ENCODE measurements at regions not wholly inside any gene's neighbourhood (a gene's known extent, or its start where the extent isn't known, plus 50 kb on each side); places are given as distances from the start of the nearest gene placed in this dataset.
"Not testable (repeated sequence)": the region's sequence is repeated elsewhere in the genome, so short reads cannot be mapped to it uniquely, and the experiment has no call there.

- no peak overlapping the region for H2AFZ ChIP-seq (ENCODE audit: low read length)
- no peaks in the 10 kb centered on the region for H3K9me2 ChIP-seq (ENCODE audit: low read depth, low read length)
- H3K4me1 ChIP-seq (ENCODE audit: insufficient read depth, low read length, severe bottlenecking): no peaks in the 10 kb centered on the region
- H3K9ac ChIP-seq (ENCODE audit: low read length): no peak overlapping the region
- H3K79me2 ChIP-seq (ENCODE audit: insufficient read depth, low read length): no peaks in the 10 kb centered on the region
- no peak overlapping the region for H3K4me2 ChIP-seq (ENCODE audit: low read length)
- no peaks in the 10 kb centered on the region for H3K9me3 ChIP-seq (ENCODE audit: low read length)
- no peaks in the 10 kb centered on the region for H3F3A ChIP-seq (ENCODE audit: insufficient read depth, low read length)
- TF ChIP-seq EZH2 (IDR thresholded peaks at IDR 0.05; ENCODE audit: borderline replicate concordance, low read length): no peak
- TF ChIP-seq CTCF (IDR thresholded peaks at IDR 0.05; ENCODE audit: low read length): no peak
- no peak overlapping the region for H3K4me3 ChIP-seq (ENCODE audit: low read depth, low read length, poor library complexity, severe bottlenecking)
- H3K27me3 ChIP-seq (ENCODE audit: insufficient read depth, low read length): no peaks in the 10 kb centered on the region
- H3K36me3 ChIP-seq (ENCODE audit: insufficient read depth, low read length): no peaks in the 10 kb centered on the region
- H4K20me1 ChIP-seq (ENCODE audit: insufficient read depth, low read length): no peaks in the 10 kb centered on the region
- no peak overlapping the region for H3K27ac ChIP-seq (ENCODE audit: low read depth, low read length, poor library complexity, severe bottlenecking)
These were observed 330.8 kb downstream of the BTBD3 start for GRCh38 chr20:12248481-12248880.

- not testable (repeated sequence) for H3F3A ChIP-seq (ENCODE audit: insufficient read depth, low read length); H3K9me2 ChIP-seq (ENCODE audit: low read depth, low read length); H4K20me1 ChIP-seq (ENCODE audit: insufficient read depth, low read length); H3K9ac ChIP-seq (ENCODE audit: low read length); H3K4me3 ChIP-seq (ENCODE audit: low read depth, low read length, poor library complexity, severe bottlenecking); H3K4me1 ChIP-seq (ENCODE audit: insufficient read depth, low read length, severe bottlenecking); H3K27me3 ChIP-seq (ENCODE audit: insufficient read depth, low read length); H3K36me3 ChIP-seq (ENCODE audit: insufficient read depth, low read length); H3K9me3 ChIP-seq (ENCODE audit: low read length); H3K4me2 ChIP-seq (ENCODE audit: low read length); H3K27ac ChIP-seq (ENCODE audit: low read depth, low read length, poor library complexity, severe bottlenecking); H2AFZ ChIP-seq (ENCODE audit: low read length); H3K79me2 ChIP-seq (ENCODE audit: insufficient read depth, low read length)
These were observed 333.0 kb downstream of the BTBD3 start for GRCh38 chr20:12250661-12251060.

GRCh38 chr20:12252793-12253192 is 335.1 kb downstream of the BTBD3 start:
- Histone ChIP-seq H3K9me2 (ENCODE audit: low read depth, low read length) (no peaks in the 10 kb centered on the region), H2AFZ (ENCODE audit: low read length) (no peak overlapping the region), H3K9me3 (ENCODE audit: low read length) (no peaks in the 10 kb centered on the region), H3F3A (ENCODE audit: insufficient read depth, low read length) (no peaks in the 10 kb centered on the region), H3K27ac (ENCODE audit: low read depth, low read length, poor library complexity, severe bottlenecking) (no peak overlapping the region), H3K4me2 (ENCODE audit: low read length) (no peak overlapping the region), H3K4me1 (ENCODE audit: insufficient read depth, low read length, severe bottlenecking) (no peaks in the 10 kb centered on the region), H3K4me3 (ENCODE audit: low read depth, low read length, poor library complexity, severe bottlenecking) (no peak overlapping the region), H3K27me3 (ENCODE audit: insufficient read depth, low read length) (no peaks in the 10 kb centered on the region), H3K9ac (ENCODE audit: low read length) (no peak overlapping the region), H3K36me3 (ENCODE audit: insufficient read depth, low read length) (no peaks in the 10 kb centered on the region), H3K79me2 (ENCODE audit: insufficient read depth, low read length) (no peaks in the 10 kb centered on the region), H4K20me1 (ENCODE audit: insufficient read depth, low read length) (no peaks in the 10 kb centered on the region)
- TF ChIP-seq CTCF (IDR thresholded peaks at IDR 0.05; ENCODE audit: low read length): no peak
- no peak for TF ChIP-seq EZH2 (IDR thresholded peaks at IDR 0.05; ENCODE audit: borderline replicate concordance, low read length)

- H3F3A ChIP-seq (ENCODE audit: insufficient read depth, low read length): no peaks in the 10 kb centered on the region
- no peak for TF ChIP-seq EZH2 (IDR thresholded peaks at IDR 0.05; ENCODE audit: borderline replicate concordance, low read length)
- TF ChIP-seq CTCF (IDR thresholded peaks at IDR 0.05; ENCODE audit: low read length): no peak
- H3K9me2 ChIP-seq (ENCODE audit: low read depth, low read length): no peaks in the 10 kb centered on the region
- no peak overlapping the region for H3K9ac ChIP-seq (ENCODE audit: low read length)
- no peaks in the 10 kb centered on the region for H3K27me3 ChIP-seq (ENCODE audit: insufficient read depth, low read length)
- H3K36me3 ChIP-seq (ENCODE audit: insufficient read depth, low read length): no peaks in the 10 kb centered on the region
- H3K27ac ChIP-seq (ENCODE audit: low read depth, low read length, poor library complexity, severe bottlenecking): no peak overlapping the region
- no peak overlapping the region for H3K4me2 ChIP-seq (ENCODE audit: low read length)
- H3K4me1 ChIP-seq (ENCODE audit: insufficient read depth, low read length, severe bottlenecking): no peaks in the 10 kb centered on the region
- no peak overlapping the region for H3K4me3 ChIP-seq (ENCODE audit: low read depth, low read length, poor library complexity, severe bottlenecking)
- H4K20me1 ChIP-seq (ENCODE audit: insufficient read depth, low read length): no peaks in the 10 kb centered on the region
- H3K9me3 ChIP-seq (ENCODE audit: low read length): no peaks in the 10 kb centered on the region
- no peak overlapping the region for H2AFZ ChIP-seq (ENCODE audit: low read length)
- H3K79me2 ChIP-seq (ENCODE audit: insufficient read depth, low read length): no peaks in the 10 kb centered on the region
These were observed 337.8 kb downstream of the BTBD3 start for GRCh38 chr20:12255461-12255970.
